Endodermal cell (in vitro differentiated cells): ENCODE measurements at regions not wholly inside any gene's neighbourhood (a gene's known extent, or its start where the extent isn't known, plus 50 kb on each side); places are given as distances from the start of the nearest gene placed in this dataset.

ENCODE experiments used
- DNase-seq: peaks from one replicate; pipeline ENCODE4 v3.0.0-alpha.2; 2017
- H3K27ac ChIP-seq: 2 replicates; pipeline ENCODE4 v1.5.1; 2013; ENCODE audit warnings: mild to moderate bottlenecking, low read depth, low read length, moderate library complexity
- H3K27me3 ChIP-seq: 2 replicates; pipeline ENCODE4 v1.6.1; 2013; ENCODE audit warnings: mild to moderate bottlenecking, low read length, moderate library complexity; ENCODE audit not compliant: insufficient read depth, control insufficient read depth, poor library complexity, severe bottlenecking
- H3K36me3 ChIP-seq: 2 replicates; pipeline ENCODE4 v1.7.0; 2013; ENCODE audit warnings: mild to moderate bottlenecking, low read length, moderate library complexity; ENCODE audit not compliant: control insufficient read depth, insufficient read depth
- H3K4me1 ChIP-seq: one replicate; pipeline ENCODE4 v1.7.0; 2013; ENCODE audit warnings: low read length; ENCODE audit not compliant: control insufficient read depth, insufficient read depth
- H3K4me3 ChIP-seq: 2 replicates; pipeline ENCODE4 v1.5.1; 2013; ENCODE audit warnings: mild to moderate bottlenecking, low read length, moderate library complexity
- H3K9ac ChIP-seq: 2 replicates; pipeline ENCODE4 v1.6.1; 2013; ENCODE audit warnings: mild to moderate bottlenecking, low read length, moderate library complexity; ENCODE audit not compliant: poor library complexity, severe bottlenecking; ENCODE audit errors: extremely low read depth
- H3K9me3 ChIP-seq: 2 replicates; pipeline ENCODE4 v1.6.1; 2013; ENCODE audit warnings: mild to moderate bottlenecking, low read length, moderate library complexity; ENCODE audit not compliant: control insufficient read depth
- H3K27ac Mint-ChIP-seq: 2 replicates; pipeline ENCODE4 v1.8.0; 2020; ENCODE audit warnings: mixed read lengths
- H3K27me3 Mint-ChIP-seq: 2 replicates; pipeline ENCODE4 v1.8.0; 2021; ENCODE audit warnings: mild to moderate bottlenecking, mixed read lengths; ENCODE audit not compliant: insufficient read depth
- H3K36me3 Mint-ChIP-seq: 2 replicates; pipeline ENCODE4 v1.8.0; 2020; ENCODE audit warnings: low read depth, mixed read lengths
- H3K4me1 Mint-ChIP-seq: 2 replicates; pipeline ENCODE4 v1.8.0; 2020; ENCODE audit warnings: mixed read lengths
- H3K4me3 Mint-ChIP-seq: 2 replicates; pipeline ENCODE4 v1.8.0; 2020; ENCODE audit warnings: mild to moderate bottlenecking, moderate library complexity, mixed read lengths
- H3K9me3 Mint-ChIP-seq: 2 replicates; pipeline ENCODE4 v1.8.0; 2020; ENCODE audit warnings: mild to moderate bottlenecking, mixed read lengths
- CTCF ChIP-seq: fragments of 200-600 bp; sonication (generic); conservative IDR thresholded peaks from 2 replicates; pipeline ENCODE4 v1.5.0; 2021; ENCODE audit warnings: antibody characterized with exemption, mild to moderate bottlenecking
- WGBS, 2 experiments: methylation state at CpG; one replicate each; pipeline versions ENCODE4 v1.1.5 to v1.1.7; 2013; ENCODE audit warnings: missing lambda C conversion rate in 2 of 2, mixed read lengths in 1 of 2; ENCODE audit not compliant: insufficient coverage in 1 of 2, insufficient read length in 1 of 2; 5-methylcytosine and 5-hydroxymethylcytosine counted together

- no peaks in the 10 kb centered on the region for H3K9me3 ChIP-seq
- H3K36me3 Mint-ChIP-seq: no peaks in the 10 kb centered on the region
- no peak overlapping the region for H3K4me3 Mint-ChIP-seq
- H3K27me3 ChIP-seq: no peaks in the 10 kb centered on the region
- 65 to 89% methylated on average over 2 to 3 of the region's 3 CpGs for WGBS, 2 experiments
- H3K9ac ChIP-seq: no peak overlapping the region
- H3K4me1 Mint-ChIP-seq: peaks cover 20% of the 10 kb centered on the region
- H3K36me3 ChIP-seq: no peaks in the 10 kb centered on the region
- no peak overlapping the region for H3K4me3 ChIP-seq
- peaks cover 2% of the 10 kb centered on the region for H3K27me3 Mint-ChIP-seq
- H3K27ac ChIP-seq: no peak overlapping the region
- no peak for DNase-seq
- H3K4me1 ChIP-seq: no peaks in the 10 kb centered on the region
- no peaks in the 10 kb centered on the region for H3K9me3 Mint-ChIP-seq
- no peak for TF ChIP-seq CTCF
- no peak overlapping the region for H3K27ac Mint-ChIP-seq
These were observed 88.2 kb upstream of the PPARGC1A start for GRCh38 chr4:23978002-23978401.

GRCh38 chr4:23976423-23976822, 86.6 kb upstream of the PPARGC1A start:
- Histone ChIP-seq H3K4me3 (no peak overlapping the region), H3K9ac (no peak overlapping the region), H3K4me1 (no peaks in the 10 kb centered on the region), H3K9me3 (no peaks in the 10 kb centered on the region), H3K27ac (no peak overlapping the region), H3K36me3 (no peaks in the 10 kb centered on the region), H3K27me3 (no peaks in the 10 kb centered on the region)
- no peak for DNase-seq
- Mint-ChIP-seq H3K27me3 (peaks cover 2% of the 10 kb centered on the region), H3K36me3 (no peaks in the 10 kb centered on the region), H3K9me3 (no peaks in the 10 kb centered on the region), H3K4me1 (peaks cover 19% of the 10 kb centered on the region), H3K4me3 (no peak overlapping the region), H3K27ac (no peak overlapping the region)
- TF ChIP-seq CTCF: no peak
- WGBS, 2 experiments: 87 to 100% methylated on average over 1 to 2 of the region's 2 CpGs

GRCh38 chr4:23973308-23973855, 83.5 kb upstream of the PPARGC1A start:
- H3K4me1 Mint-ChIP-seq: peaks cover 9% of the 10 kb centered on the region
- no peak overlapping the region for H3K27ac Mint-ChIP-seq
- Histone ChIP-seq H3K27me3 (no peaks in the 10 kb centered on the region), H3K36me3 (no peaks in the 10 kb centered on the region), H3K4me3 (no peak overlapping the region), H3K27ac (no peak overlapping the region), H3K4me1 (no peaks in the 10 kb centered on the region), H3K9ac (no peak overlapping the region), H3K9me3 (no peaks in the 10 kb centered on the region)
- no peak for TF ChIP-seq CTCF
- H3K27me3 Mint-ChIP-seq: peaks cover 2% of the 10 kb centered on the region
- 89% methylated on average over 1 of the region's 1 CpG; no CpG with 5 or more reads in 1 of the 2 experiments for WGBS, 2 experiments
- no peaks in the 10 kb centered on the region for H3K9me3 Mint-ChIP-seq
- H3K36me3 Mint-ChIP-seq: no peaks in the 10 kb centered on the region
- DNase-seq: no peak
- H3K4me3 Mint-ChIP-seq: no peak overlapping the region
